Large intestine (tissue), 3 donors: ENCODE measurements at regions not wholly inside any gene's neighbourhood (a gene's known extent, or its start where the extent isn't known, plus 50 kb on each side); places are given as distances from the start of the nearest gene placed in this dataset.
"Not testable (repeated sequence)": the region's sequence is repeated elsewhere in the genome, so short reads cannot be mapped to it uniquely, and the experiment has no call there.

Source experiments
- DNase-seq, 2 donors: peaks; one replicate each; pipeline versions ENCODE4 v3.0.0 to v3.0.0-alpha.2; 2013
- H3K27ac ChIP-seq: one replicate; pipeline ENCODE4 v1.5.1; 2013; ENCODE audit warnings: low read length
- H3K27me3 ChIP-seq: 2 replicates; pipeline ENCODE4 v1.6.1; 2013; ENCODE audit warnings: low read length; ENCODE audit not compliant: control insufficient read depth, insufficient read depth
- H3K36me3 ChIP-seq: 2 replicates; pipeline ENCODE4 v1.6.1; 2013; ENCODE audit warnings: low read length; ENCODE audit not compliant: control insufficient read depth, insufficient read depth
- H3K4me1 ChIP-seq: one replicate; pipeline ENCODE4 v1.6.1; 2013; ENCODE audit warnings: low read length; ENCODE audit not compliant: control insufficient read depth, insufficient read depth
- H3K4me3 ChIP-seq: one replicate; pipeline ENCODE4 v1.5.1; 2013; ENCODE audit warnings: low read length
- H3K9me3 ChIP-seq: one replicate; pipeline ENCODE4 v1.6.1; 2013; ENCODE audit warnings: mild to moderate bottlenecking, low read depth, low read length, moderate library complexity; ENCODE audit not compliant: control insufficient read depth
- WGBS: methylation state at CpG from one replicate; pipeline ENCODE4 v1.1.5; 2013; ENCODE audit warnings: low lambda C conversion rate; ENCODE audit not compliant: insufficient coverage; 5-methylcytosine and 5-hydroxymethylcytosine counted together

DNA sequence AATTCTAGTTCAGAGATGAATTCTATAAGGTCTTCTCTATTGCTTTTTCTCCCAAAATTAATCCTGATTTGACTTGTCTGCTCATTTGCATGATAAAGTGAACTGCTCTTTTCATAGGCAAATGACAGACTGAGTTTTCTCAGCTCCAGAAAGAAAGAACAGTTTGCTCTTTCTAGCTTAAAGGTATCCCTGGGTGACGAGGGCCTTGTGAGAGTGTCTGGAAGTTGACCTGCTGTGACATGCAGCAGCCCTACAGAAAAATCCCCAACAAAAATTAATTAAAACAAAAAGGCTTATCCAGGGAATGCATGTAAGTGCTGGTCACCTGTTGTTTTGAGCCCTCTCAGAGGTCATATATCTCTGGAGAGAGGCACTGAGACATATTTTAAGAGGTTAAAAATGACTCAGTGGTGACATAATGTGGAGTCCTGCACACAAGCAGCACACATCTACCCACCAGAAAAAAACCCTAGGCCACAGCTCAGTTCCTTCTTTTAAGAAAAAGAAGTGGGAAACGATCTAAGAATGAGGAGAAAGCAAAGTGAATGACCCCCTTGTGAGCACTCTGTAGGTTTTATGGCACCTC lies 602.8 kb downstream of the TGIF2LX start:
- H3K27me3 ChIP-seq, H3K36me3 ChIP-seq, H3K27ac ChIP-seq, DNase-seq, H3K9me3 ChIP-seq, H3K4me1 ChIP-seq, H3K4me3 ChIP-seq: not testable (repeated sequence)
- no CpG with 5 or more reads among the region's 2 CpGs for WGBS
